ENCODE measurements at regions not wholly inside any gene's neighbourhood (a gene's known extent, or its start where the extent isn't known, plus 50 kb on each side); places are given as distances from the start of the nearest gene placed in this dataset.
"Not testable (repeated sequence)": the region's sequence is repeated elsewhere in the genome, so short reads cannot be mapped to it uniquely, and the experiment has no call there.

DNA sequence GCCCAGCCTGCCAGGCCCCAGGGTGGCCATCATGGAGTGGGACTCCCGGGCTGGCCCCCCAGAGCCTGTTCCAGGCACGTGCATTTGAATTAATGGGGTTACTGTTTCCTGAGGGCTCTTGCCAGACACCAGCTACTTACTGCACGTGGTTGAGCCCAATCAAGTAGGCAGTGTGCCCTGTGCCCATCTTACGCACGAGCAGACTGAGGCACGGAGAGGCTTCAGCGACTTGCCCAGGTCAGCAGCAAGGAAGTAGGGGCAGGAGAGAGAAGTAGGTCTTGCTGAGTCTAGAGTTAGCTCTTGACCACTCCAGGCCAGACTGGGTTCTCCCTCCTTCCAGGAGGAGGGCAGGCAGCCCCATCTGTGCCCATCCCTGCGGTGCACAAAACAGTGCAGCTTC lies 67.7 kb downstream of the DIO3 start:
- no peak for DNase-seq
- TF ChIP-seq GATA1 (IDR thresholded peaks at IDR 0.05; ENCODE audit: low read depth, low read length) (no peak), POLR2A (IDR thresholded peaks at IDR 0.05; ENCODE audit: low read length) (no peak)

DNA sequence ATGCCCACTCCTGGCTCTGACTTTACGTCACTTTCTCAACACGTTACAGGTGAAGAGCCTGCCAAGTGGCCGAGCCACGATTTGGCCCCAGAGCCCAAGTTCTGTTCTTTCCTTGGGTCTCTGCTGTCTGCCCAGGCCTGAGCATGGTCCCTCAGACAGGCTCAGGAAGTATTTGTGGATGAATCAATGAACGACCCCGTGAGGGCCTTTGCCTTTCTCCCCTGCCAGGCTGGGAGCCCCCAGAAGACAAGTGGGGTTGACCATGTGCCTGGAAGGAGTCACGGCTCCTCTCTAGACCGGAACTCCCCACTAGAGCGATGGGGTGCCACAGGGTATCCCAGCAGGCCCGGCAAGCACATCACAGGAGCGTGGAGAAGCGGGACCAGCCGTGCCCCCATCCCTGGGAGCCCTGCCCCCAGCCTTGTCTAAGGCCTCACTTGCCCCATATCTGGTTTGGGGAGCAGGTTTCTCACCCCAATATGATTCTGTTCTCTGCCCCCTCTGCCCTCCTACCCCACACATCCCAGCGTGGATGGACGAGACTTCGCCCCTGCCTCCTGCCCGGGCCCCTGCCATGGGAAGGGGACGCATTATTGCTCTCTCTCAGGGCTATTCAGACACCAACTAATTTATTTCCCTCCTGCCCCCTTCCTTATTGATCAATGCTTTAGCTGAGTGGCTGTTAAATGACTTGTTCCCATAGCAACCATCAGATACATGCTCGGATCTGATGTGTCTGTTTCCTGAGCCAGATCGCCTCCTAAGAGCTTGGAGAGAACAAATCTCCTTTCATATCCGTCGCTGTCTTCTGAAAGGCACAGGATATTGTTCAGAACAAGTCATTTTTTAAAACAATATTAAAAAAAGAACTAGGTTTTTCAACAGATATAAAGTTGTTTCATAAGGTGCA lies 69.0 kb downstream of the DIO3 start:
- no peak for TF ChIP-seq GATA1 (IDR thresholded peaks at IDR 0.05; ENCODE audit: low read depth, low read length)
- no peak for TF ChIP-seq POLR2A (IDR thresholded peaks at IDR 0.05; ENCODE audit: low read length)
- DNase-seq, result no peak

DNA sequence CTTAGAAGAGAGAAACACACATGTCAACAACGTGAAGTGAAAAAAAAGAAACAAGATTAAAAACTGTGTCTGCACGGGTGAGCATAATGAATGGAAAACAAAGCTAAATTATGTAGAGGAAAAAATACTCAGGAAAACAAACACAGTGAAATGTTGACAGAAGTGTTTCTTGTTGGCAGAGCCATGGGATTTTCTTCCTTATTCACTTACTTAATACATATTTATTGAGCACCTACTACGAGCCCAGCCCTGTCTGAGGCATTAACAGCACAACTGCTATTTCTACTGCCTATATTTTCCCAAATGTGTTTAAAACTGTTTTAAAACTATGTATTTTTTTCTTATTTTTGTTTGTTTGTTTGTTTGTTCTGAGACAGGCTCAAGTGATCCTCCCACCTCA lies 69.9 kb downstream of the DIO3 start:
- TF ChIP-seq POLR2A (IDR thresholded peaks at IDR 0.05; ENCODE audit: low read length), result no peak
- no peak for TF ChIP-seq GATA1 (IDR thresholded peaks at IDR 0.05; ENCODE audit: low read depth, low read length)
- DNase-seq, result no peak

DNA sequence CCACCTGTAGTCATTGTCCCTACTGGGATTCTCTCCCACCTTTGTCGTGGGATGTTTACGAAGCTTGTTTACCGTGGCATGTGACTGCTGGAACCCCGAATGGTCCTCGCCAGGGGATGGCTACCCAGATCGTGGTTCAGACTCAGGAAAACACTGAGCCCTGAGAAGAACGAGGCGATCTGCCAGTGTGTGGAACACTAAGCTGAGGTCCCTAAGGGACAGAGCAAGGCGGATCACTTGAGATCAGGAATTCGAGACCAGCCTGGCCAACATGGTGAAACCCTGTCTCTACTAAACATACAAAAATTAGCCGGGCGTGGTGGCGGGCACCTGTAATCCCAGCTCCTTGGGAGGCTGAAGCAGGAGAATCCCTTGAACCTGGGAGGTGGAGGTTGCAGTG lies 70.7 kb downstream of the DIO3 start:
- DNase-seq, result not testable (repeated sequence)

DNA sequence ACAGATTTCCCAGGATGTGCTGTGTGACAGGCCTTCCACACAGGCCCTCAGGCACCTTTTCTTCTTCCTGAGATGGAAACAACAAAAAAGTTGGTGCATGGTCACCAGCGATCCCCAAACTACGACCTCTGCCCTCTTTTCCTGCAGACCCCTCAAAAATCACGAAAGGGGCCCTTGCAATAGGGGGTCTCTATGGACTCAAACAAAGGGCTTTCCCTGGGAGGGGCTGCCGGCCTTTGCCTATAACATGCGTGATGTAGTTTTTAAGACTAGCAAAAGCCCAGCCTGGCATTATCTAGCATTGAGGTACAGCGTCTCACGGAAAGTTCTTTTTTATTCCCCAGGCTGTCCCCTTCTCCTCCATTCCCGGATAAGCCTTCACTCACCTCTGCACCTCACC lies 71.2 kb downstream of the DIO3 start:
- no peak for TF ChIP-seq GATA1 (IDR thresholded peaks at IDR 0.05; ENCODE audit: low read depth, low read length)
- no peak for TF ChIP-seq POLR2A (IDR thresholded peaks at IDR 0.05; ENCODE audit: low read length)
- no peak for DNase-seq

DNA sequence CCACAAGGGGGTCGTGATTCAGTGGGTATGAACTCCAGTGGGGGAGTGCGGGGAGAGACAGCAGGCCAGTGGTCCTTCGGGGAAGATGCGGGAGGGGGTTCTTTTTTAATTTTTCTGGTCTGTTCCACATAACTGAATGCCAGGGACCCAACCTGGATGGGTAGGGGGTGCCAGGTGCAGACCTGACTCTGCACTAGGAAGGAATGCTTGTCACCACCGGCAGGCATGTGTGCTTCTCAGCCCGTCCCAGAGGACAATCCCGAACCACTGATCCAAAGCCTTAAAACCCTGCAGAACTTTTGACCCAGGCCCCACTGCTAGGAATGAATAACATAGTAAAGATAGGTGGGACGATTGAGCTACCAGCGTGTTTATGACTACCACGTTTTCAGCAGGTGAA lies 72.0 kb downstream of the DIO3 start:
- no peak for DNase-seq
- TF ChIP-seq GATA1 (IDR thresholded peaks at IDR 0.05; ENCODE audit: low read depth, low read length) (no peak), POLR2A (IDR thresholded peaks at IDR 0.05; ENCODE audit: low read length) (no peak)

DNA sequence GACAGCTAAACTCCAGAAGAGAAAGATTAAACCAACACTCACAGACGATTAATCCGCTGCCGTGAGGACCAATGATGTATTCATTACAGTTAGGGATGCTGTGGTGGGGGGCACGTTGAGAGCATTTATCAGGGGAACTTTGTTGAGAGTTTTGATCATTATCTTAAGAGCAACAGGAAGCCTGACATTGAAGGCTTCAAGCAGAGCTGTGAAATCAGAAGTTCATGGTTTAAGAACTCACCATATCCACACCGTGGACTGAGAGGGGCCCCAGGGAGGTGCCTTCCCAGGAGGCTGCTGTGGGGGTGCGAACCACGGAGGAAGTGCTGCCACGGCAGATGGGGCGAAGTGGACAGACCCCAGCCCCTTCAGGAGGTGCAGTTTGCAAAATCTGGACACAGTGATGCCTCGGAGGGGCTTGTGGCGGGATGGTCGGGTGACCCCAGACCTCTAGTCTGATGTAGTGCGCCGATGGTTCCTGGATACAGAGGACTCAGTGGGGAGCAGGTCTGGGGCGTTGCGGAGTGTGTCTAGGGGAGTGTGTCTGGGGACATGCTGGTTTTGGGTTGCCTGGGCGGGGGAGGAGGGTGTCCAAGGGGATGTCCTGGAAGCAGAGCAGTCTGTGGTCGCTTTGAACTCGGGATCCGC lies 73.0 kb downstream of the DIO3 start:
- DNase-seq, result no peak
- TF ChIP-seq POLR2A (IDR thresholded peaks at IDR 0.05; ENCODE audit: low read length) (no peak), GATA1 (IDR thresholded peaks at IDR 0.05; ENCODE audit: low read depth, low read length) (no peak)

DNA sequence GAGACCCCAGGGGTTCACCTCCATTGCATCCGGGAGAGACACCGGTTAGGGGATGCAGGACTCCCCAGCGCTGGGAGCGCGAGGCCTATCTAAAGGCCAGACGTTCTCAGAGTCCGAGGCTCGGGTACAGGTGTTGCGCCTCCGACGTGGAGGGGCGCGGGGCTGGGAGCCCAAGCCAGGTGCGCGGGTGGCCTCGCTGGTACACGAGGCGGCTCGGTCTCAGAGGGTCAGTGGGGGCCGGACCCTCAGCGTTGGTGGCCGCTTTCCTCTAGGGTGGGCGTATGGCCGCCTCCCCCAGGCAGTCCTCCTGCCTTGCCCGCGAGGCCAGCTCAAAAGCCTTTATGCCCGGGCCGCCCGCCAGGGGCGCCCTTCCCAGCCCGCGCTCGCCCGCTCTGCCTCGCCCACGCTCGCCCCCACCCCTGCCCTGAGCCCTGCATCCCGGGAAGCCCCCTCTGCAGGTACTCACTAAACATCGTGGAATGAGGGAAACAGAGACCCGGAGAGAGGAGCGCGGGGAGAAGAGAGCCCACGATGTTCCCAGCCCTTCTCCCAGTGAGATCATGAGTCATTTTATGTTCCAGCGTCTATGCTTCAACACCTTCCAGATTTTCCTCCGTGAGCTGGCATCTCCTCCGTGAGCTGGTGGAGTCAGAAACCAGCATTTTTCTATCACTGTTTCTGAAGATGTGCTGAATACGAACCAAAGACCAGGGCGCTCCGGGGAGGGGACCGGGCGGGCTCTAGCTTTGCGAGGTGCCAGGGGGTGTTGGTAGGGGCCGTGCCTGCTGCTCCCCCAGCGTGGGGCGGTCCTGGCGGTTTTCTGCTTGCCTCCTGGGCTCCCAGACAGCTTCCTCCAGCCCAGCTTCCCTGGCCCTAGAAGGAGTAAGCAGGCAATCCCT lies 73.8 kb downstream of the DIO3 start:
- TF ChIP-seq GATA1 (IDR thresholded peaks at IDR 0.05; ENCODE audit: low read depth, low read length), result no peak
- TF ChIP-seq POLR2A (IDR thresholded peaks at IDR 0.05; ENCODE audit: low read length), result no peak
- DNase-seq, result no peak

DNA sequence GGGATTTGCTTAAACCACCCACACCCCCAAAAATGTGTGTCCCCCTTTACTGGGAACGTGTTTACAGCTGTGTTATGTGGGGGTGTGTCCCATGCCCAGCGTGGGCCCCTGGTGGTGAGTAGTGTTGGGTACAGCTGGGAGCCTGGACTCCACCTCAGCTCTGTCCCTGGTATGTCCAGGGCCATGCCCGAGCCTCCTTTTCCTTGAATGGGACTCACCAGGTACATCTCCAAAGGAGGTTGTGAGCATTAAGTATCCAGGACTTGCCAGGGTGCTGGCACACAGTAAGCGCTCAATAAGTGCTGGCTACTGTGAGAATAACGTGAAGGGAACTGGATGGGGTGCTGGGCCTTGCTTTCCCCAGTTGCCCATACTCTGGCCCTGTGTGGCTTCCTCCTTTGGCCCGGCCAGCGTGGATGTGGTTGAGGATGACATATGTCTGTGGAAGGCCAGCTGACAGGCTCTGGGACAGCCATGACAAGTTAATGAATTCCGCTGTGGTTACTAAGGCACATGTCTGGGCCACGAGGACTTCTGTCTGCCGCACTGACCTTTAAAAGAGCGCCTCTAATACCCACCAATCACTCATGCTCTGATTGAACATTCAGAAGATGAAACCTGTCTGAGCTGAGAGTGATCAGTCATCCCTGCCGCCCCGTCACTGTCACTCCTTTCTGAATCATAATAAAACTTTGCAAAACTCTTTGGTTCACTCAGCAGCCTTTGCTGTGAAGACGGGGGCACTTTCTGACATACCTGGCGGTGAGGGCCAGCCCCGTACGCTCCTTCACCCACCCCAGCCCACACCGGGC lies 74.7 kb downstream of the DIO3 start:
- DNase-seq, result no peak
- TF ChIP-seq GATA1 (IDR thresholded peaks at IDR 0.05; ENCODE audit: low read depth, low read length) (no peak), POLR2A (IDR thresholded peaks at IDR 0.05; ENCODE audit: low read length) (no peak)

DNA sequence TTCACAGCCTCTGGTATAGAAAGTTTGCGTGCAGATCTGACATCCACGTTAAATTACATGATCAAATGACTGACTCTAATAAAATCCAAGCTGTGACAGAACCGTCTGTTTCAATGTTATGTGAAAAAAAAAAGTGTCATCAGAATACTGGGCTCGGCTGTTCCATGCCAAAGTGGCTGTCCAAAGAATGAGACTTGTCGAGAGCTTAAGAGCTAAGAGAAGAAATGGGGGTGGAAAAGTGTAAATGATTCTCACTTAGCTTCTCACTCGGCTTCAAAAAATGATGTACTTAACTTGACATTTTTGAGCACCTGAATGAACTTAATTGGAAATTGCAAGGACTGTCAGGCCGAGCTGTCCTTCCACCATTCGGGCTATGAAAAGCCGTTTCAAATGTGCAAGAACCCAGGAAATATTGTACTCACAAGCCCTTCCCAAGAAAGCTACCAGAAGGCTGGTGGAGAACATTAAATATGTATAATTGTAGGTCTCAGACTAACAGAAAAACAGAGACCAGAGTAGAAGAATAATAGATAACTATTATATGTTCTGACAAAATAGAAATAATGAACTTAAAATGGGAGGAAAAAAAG lies 78.0 kb downstream of the DIO3 start:
- no peak for TF ChIP-seq POLR2A (IDR thresholded peaks at IDR 0.05; ENCODE audit: low read length)
- no peak for TF ChIP-seq GATA1 (IDR thresholded peaks at IDR 0.05; ENCODE audit: low read depth, low read length)
- DNase-seq, result no peak

DNA sequence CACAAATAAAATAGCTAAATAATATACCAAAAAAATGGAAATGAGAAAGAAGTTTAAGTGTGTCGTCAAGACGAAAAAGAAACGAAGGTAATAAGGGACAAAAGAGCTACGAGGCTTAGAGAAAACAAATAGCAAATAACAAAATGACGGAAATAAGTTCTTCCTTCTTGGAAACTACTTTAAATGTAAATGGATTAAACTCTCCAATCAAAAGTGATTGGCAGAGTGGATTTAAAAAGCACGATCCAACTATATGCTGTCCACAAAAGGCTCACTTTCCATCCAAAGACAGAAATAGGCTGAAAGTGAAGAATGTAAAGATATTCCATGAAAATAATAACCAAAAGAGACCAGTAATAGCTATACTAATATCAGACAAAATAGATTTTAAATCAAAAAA lies 82.4 kb downstream of the DIO3 start:
- no peak for DNase-seq
- TF ChIP-seq POLR2A (IDR thresholded peaks at IDR 0.05; ENCODE audit: low read length), result no peak
- TF ChIP-seq GATA1 (IDR thresholded peaks at IDR 0.05; ENCODE audit: low read depth, low read length), result no peak

DNA sequence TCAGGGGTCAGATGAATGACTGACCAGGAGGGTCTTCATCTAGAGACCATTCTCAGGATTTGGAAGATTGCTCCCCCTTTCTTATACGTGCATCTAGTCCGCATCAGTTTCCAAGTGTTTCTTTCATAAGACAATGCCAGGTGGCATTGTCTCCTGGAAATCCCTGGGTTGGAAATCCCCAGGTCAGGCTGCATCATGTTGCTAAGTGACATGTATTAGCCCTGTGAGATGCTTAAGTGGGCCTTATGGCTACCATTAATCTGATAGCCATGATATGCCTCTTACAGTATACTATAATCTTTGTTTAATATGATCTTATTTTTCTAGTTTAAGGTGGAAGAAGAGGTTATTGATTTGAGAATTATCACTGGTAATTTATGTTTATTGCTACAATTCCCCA lies 92.8 kb downstream of the DIO3 start:
- no peak for DNase-seq
- no peak for TF ChIP-seq POLR2A (IDR thresholded peaks at IDR 0.05; ENCODE audit: low read length)
- TF ChIP-seq GATA1 (IDR thresholded peaks at IDR 0.05; ENCODE audit: low read depth, low read length), result no peak

DNA sequence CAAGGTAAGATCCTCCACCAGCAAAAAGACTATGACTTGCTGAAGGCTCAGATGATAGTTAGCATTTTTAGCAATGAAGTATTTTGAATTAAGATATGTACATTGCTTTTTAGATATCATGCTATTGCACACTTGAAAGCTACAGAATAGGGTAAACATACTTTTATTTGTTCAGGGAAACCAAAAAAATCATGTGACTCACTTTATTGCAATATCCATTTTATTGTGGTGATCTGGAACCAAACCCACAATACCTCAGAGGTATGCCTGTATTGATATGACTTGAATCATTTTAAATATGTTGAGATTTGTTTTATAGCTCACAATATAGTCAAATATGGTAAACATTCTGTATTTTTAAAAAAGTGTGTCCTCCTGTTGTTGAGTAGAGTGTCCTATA lies 96.1 kb downstream of the DIO3 start:
- TF ChIP-seq POLR2A (IDR thresholded peaks at IDR 0.05; ENCODE audit: low read length) (no peak), GATA1 (IDR thresholded peaks at IDR 0.05; ENCODE audit: low read depth, low read length) (no peak)
- DNase-seq, result no peak
